Activated CD8-positive, alpha-beta T cell treated with anti-CD3 and anti-CD28 coated beads, Interleukin-2, amount 10 ng/mL, durations not matched to agents 7 days and 5 days (primary cell): ENCODE measurements at regions not wholly inside any gene's neighbourhood (a gene's known extent, or its start where the extent isn't known, plus 50 kb on each side); places are given as distances from the start of the nearest gene placed in this dataset.

Source experiments
- ATAC-seq: fragments of 150-1000 bp; cut with Tn5 transposase; one replicate; pipeline ENCODE4 v1.10.0; 2021; ENCODE audit warnings: moderate library complexity
- CTCF ChIA-PET: fragments of 350-600 bp; sonication (Branson Sonifier 250); formaldehyde crosslinking; loops from one replicate; lab custom pipeline; 2021; ENCODE audit warnings: antibody characterized with exemption; lab: Charles Lee
- POLR2A ChIA-PET: fragments of 350-600 bp; sonication (Branson Sonifier 250); formaldehyde crosslinking; loops from one replicate; lab custom pipeline; 2021; ENCODE audit warnings: antibody characterized with exemption; lab: Charles Lee
- DNase-seq: peaks from one replicate; pipeline ENCODE4 v3.0.0-alpha.2; 2020
- H3K27ac Mint-ChIP-seq: one replicate; pipeline ENCODE4 v1.8.0; 2021; ENCODE audit warnings: mild to moderate bottlenecking, mixed read lengths
- H3K27me3 Mint-ChIP-seq: one replicate; pipeline ENCODE4 v1.8.0; 2021; ENCODE audit warnings: low read depth, mixed read lengths
- H3K36me3 Mint-ChIP-seq: one replicate; pipeline ENCODE4 v1.8.0; 2021; ENCODE audit warnings: low read depth, mixed read lengths
- H3K4me1 Mint-ChIP-seq: one replicate; pipeline ENCODE4 v1.8.0; 2021; ENCODE audit warnings: low read depth, mixed read lengths
- H3K4me3 Mint-ChIP-seq: one replicate; pipeline ENCODE4 v1.8.0; 2021; ENCODE audit warnings: mild to moderate bottlenecking, mixed read lengths
- H3K9me3 Mint-ChIP-seq: one replicate; pipeline ENCODE4 v1.8.0; 2022; ENCODE audit warnings: mixed read lengths; ENCODE audit not compliant: insufficient read depth

DNA sequence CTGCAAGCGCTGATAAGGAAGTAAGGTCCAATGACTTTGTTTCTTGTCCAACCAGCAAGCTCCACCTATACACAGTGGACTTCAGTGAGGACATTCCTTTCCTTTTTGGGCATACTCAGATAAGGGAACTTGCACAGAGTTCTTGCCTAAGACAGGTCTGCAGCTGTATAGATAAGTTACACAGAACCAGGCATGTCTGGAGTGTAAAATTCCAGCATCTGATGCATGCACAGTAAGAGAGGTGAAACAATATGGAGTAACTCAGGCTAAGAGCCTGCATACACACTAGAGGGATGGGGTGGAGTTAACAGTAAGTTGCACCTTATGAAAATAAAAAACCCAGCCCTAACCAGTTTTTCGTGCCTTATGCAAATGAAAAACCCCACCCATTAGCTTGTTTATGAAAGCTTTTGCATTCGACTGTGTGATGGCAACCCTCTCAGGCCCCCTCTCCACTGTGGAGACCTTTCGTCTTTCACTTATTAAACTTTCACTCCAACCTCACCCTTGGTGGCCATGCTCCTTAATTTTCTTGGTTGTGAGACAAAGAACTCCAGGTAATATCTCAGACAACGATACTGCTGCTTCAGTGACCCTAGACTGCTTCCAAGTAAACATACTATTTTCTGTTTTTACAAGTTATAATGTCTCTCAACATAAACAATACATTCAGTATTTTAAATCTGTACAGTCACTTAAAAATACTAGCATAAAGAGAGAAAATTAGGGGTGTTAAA lies 2859.0 kb upstream of the PCDH20 start:
- CTCF ChIA-PET = no interaction called here
- H3K4me3 Mint-ChIP-seq = no peak overlapping the region
- H3K36me3 Mint-ChIP-seq = no peaks in the 10 kb centered on the region
- peaks cover 8% of the 10 kb centered on the region for H3K9me3 Mint-ChIP-seq
- POLR2A ChIA-PET = no interaction called here
- no peaks in the 10 kb centered on the region for H3K27me3 Mint-ChIP-seq
- no peaks in the 10 kb centered on the region for H3K4me1 Mint-ChIP-seq
- H3K27ac Mint-ChIP-seq = no peak overlapping the region
- DNase-seq (no peak), ATAC-seq (no peak)

DNA sequence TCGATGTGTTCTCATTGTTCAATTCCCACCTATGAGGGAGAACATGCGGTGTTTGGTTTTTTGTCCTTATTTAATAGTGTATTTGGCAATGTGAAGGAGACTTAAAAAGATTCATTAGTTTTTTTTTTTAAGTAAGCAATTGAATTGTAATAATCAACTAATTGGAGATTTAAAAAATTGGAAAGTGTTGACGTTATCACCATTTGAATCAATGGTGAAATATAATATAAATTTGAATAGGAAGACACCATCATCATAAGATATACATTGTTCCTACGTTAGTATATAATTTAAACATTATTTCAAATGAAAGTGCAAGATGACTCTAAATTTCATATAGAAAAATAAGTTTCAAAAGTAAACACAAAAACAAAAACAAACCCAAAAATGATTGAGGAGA lies 2858.1 kb upstream of the PCDH20 start:
- CTCF ChIA-PET = no interaction called here
- H3K4me3 Mint-ChIP-seq = no peak overlapping the region
- POLR2A ChIA-PET = no interaction called here
- H3K27ac Mint-ChIP-seq = no peak overlapping the region
- H3K27me3 Mint-ChIP-seq = no peaks in the 10 kb centered on the region
- no peaks in the 10 kb centered on the region for H3K36me3 Mint-ChIP-seq
- ATAC-seq = no peak
- no peaks in the 10 kb centered on the region for H3K4me1 Mint-ChIP-seq
- peaks cover 11% of the 10 kb centered on the region for H3K9me3 Mint-ChIP-seq
- no peak for DNase-seq

DNA sequence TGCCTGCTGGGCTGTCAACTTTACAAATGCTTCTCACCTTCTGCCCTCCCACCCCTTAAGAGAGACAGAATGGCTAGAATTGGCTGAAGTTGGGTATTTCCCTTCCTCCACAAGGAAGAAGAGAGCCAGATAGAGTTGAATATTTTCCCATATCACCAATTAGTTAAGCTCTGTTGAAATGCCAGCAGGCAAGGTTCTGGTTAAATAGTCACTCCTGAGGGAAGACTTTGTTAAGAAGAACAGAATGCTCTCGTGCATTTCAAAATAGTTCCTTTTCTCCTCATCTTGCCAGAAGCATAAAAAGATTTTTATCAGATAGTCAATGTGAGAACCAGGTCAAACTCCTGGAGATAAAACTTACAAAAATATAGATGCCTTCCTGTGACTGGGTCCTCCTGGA lies 2857.0 kb upstream of the PCDH20 start:
- DNase-seq = no peak
- no peak overlapping the region for H3K27ac Mint-ChIP-seq
- peaks cover 13% of the 10 kb centered on the region for H3K9me3 Mint-ChIP-seq
- POLR2A ChIA-PET = no interaction called here
- CTCF ChIA-PET = no interaction called here
- no peaks in the 10 kb centered on the region for H3K36me3 Mint-ChIP-seq
- no peaks in the 10 kb centered on the region for H3K4me1 Mint-ChIP-seq
- no peak for ATAC-seq
- no peak overlapping the region for H3K4me3 Mint-ChIP-seq
- no peaks in the 10 kb centered on the region for H3K27me3 Mint-ChIP-seq

DNA sequence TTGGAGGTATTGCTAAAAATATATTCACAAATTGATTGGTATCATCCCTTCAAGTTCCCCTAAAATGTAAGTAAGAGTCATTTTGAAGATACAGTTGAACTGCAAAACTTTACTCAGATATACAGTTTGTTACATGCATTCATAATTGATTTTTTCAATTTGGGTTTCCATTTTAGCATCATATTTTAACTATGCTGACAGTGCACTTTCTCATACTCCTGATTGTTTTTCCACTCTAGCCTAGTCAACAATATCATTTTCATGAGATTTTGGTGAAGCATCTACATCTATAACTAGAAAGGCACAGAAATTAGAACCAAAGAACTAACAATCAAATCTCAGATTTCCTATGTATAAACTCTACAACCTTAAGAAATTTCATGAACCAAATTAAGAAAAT lies 2850.4 kb upstream of the PCDH20 start:
- Mint-ChIP-seq H3K4me1 (no peaks in the 10 kb centered on the region), H3K9me3 (peaks cover 21% of the 10 kb centered on the region), H3K27me3 (no peaks in the 10 kb centered on the region), H3K4me3 (no peak overlapping the region), H3K27ac (no peak overlapping the region), H3K36me3 (no peaks in the 10 kb centered on the region)
- POLR2A ChIA-PET = no interaction called here
- CTCF ChIA-PET = no interaction called here
- DNase-seq = no peak
- ATAC-seq = no peak

DNA sequence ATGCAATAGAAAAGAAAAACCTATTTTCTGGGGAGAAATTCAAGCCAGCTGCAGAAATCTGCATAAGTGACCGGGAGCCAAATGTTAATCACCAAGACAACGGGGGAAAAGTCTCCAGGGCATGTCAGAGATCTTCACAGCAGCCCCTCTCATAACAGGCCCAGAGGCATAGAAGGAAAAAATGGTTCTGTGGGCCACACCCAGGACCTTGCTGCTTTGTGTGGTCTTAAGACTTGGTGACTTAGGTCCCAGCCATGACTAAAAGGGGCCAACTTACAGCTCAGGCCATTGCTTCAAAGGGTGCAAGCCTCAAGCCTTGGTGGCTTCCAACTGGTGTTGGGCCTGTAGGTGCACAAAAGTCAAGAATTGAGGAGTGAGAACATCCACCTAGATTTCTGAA lies 2847.6 kb upstream of the PCDH20 start:
- ChIA-PET POLR2A (no interaction called here), CTCF (no interaction called here)
- DNase-seq (no peak), ATAC-seq (no peak)
- Mint-ChIP-seq H3K4me3 (no peak overlapping the region), H3K4me1 (no peaks in the 10 kb centered on the region), H3K27me3 (no peaks in the 10 kb centered on the region), H3K36me3 (no peaks in the 10 kb centered on the region), H3K9me3 (peaks cover 18% of the 10 kb centered on the region), H3K27ac (no peak overlapping the region)

DNA sequence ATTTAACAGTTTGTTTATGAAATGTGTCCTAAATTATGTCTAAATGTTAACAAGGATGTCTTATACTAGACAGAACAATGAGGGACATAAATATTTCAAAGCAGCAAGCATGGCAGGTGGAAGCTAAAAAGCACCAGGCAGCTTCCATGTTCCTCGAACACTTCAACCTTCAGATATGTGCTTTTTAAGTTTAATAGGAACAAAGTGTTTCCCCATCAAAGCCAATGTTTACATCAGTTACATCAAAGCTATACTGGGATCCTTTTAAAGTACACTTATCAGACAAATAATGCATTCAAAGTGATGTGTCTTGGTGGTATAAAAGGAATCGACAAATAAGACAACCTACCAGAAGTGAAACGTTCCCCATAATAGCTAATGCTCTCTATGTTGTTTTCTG lies 2841.1 kb upstream of the PCDH20 start:
- Mint-ChIP-seq H3K9me3 (peaks cover 36% of the 10 kb centered on the region), H3K4me3 (no peak overlapping the region), H3K4me1 (no peaks in the 10 kb centered on the region), H3K36me3 (no peaks in the 10 kb centered on the region), H3K27ac (no peak overlapping the region), H3K27me3 (no peaks in the 10 kb centered on the region)
- DNase-seq (no peak), ATAC-seq (no peak)
- CTCF ChIA-PET = no interaction called here
- POLR2A ChIA-PET = no interaction called here

DNA sequence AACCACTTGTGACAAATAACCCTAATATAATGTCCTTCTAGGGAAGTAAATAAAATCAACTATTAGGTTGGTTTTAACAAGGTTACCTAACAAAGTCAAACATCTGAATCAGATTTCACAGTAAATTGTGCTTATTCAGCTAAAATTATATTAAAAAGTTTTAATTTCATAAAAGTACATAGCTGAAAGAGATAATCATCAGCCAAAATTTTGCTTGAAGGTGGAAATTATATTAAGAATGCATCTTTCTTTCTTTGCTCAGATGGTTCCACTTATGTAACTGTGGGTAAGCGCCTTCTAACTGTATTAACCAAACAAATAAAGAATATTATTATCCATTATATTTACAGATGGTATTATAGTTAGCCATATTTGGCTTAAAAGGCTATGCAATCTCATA lies 2840.3 kb upstream of the PCDH20 start:
- Mint-ChIP-seq H3K27me3 (no peaks in the 10 kb centered on the region), H3K27ac (no peak overlapping the region), H3K4me1 (no peaks in the 10 kb centered on the region), H3K9me3 (peaks cover 32% of the 10 kb centered on the region), H3K4me3 (no peak overlapping the region), H3K36me3 (no peaks in the 10 kb centered on the region)
- no peak for DNase-seq
- ATAC-seq = no peak
- ChIA-PET CTCF (no interaction called here), POLR2A (no interaction called here)

DNA sequence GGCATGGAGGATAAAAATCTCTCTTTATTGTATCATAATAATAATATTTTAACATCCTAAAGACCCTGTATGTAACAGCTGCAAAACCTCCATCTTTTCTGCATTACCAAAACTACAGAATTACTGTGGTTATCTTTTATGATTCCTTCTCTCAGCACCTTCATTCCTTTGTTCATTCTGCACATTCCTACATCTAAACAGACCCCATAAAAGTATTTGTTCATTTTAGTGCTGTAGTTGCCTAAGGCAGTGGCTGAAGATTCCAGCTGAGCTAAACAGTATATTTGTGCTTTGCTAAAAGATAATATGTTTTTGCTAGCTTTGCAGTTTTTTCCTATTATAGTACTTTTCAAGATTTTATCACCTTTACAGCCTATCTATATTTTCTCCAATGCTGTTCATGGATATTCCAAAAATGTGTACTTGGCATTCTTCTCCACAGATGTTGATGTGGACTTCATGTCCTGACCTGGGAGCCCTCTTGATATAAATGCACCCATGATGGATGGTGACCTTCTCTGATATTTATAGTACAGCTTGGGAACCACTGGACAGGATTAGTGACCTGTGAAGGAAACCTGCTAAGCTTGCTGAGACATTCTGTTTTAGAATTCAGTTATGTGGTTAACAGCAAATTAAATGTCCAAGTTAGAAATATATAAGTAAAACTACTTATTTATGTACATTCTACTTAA lies 2832.9 kb upstream of the PCDH20 start:
- no peaks in the 10 kb centered on the region for H3K27me3 Mint-ChIP-seq
- CTCF ChIA-PET = no interaction called here
- DNase-seq (no peak), ATAC-seq (no peak)
- H3K9me3 Mint-ChIP-seq = peaks cover 25% of the 10 kb centered on the region
- H3K27ac Mint-ChIP-seq = no peak overlapping the region
- no peak overlapping the region for H3K4me3 Mint-ChIP-seq
- POLR2A ChIA-PET = no interaction called here
- no peaks in the 10 kb centered on the region for H3K4me1 Mint-ChIP-seq
- H3K36me3 Mint-ChIP-seq = no peaks in the 10 kb centered on the region

DNA sequence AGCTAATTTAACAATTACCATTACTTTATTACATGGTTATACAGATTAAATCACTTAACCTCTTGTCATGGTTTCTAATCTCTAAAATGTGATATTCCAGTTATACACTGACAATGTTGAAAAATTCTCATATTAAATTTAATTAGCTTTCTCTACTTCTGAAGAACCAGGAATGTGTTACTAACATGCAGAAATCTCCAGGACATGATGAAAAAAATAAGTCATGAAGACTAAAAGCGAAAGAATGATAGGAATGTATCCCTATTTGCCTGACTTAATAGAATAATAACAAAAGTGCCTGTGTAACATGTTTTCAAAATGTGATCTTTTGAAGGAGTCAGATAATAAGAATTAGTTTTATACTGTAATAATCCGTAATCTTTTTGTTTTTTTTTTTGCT lies 2823.7 kb upstream of the PCDH20 start:
- Mint-ChIP-seq H3K27ac (no peak overlapping the region), H3K4me1 (no peaks in the 10 kb centered on the region), H3K36me3 (no peaks in the 10 kb centered on the region), H3K27me3 (no peaks in the 10 kb centered on the region), H3K9me3 (peaks cover 5% of the 10 kb centered on the region), H3K4me3 (no peak overlapping the region)
- no peak for ATAC-seq
- ChIA-PET POLR2A (no interaction called here), CTCF (no interaction called here)
- DNase-seq = no peak

DNA sequence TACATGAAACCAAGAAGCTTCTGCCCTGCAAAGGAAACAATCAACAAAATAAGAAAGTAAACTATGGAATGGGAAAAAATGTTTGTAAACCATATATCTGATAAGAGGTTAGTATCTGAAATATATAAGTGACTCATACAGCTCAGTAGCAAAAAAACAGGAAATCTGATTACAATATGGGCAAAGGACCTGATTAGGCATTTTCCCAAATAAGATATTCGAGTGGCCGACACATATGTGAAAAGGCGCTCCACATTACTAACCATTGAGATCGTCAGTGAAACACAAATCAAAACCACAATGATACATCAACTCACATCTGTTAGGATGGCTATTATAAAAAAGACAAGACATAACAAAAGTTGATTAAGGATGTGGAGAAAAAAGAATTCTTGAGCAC lies 2818.6 kb upstream of the PCDH20 start:
- ATAC-seq (no peak), DNase-seq (no peak)
- ChIA-PET CTCF (no interaction called here), POLR2A (no interaction called here)
- H3K4me1 Mint-ChIP-seq = no peaks in the 10 kb centered on the region
- H3K27me3 Mint-ChIP-seq = no peaks in the 10 kb centered on the region
- no peak overlapping the region for H3K27ac Mint-ChIP-seq
- H3K4me3 Mint-ChIP-seq = no peak overlapping the region
- peaks cover 13% of the 10 kb centered on the region for H3K9me3 Mint-ChIP-seq
- no peaks in the 10 kb centered on the region for H3K36me3 Mint-ChIP-seq

DNA sequence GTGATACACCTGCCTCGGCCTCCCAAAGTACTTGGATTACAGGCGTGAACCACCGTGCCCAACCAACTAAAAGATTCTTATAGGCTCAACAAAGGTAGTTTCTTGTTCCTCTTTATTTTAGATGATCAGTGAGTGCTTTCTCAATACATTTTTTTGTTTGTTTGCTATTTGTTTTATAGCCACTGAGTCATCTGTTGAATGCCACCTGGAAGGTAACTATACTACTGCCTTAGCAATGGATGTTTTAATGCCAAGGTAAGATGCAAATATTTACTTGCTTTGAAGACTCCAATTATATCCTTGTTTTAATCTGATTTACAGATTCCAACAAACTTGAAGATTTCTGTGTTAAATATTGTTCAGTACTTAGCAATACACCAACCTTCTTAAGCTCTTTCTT lies 2807.4 kb upstream of the PCDH20 start:
- no peak overlapping the region for H3K4me3 Mint-ChIP-seq
- H3K27ac Mint-ChIP-seq = no peak overlapping the region
- peaks cover 16% of the 10 kb centered on the region for H3K9me3 Mint-ChIP-seq
- ChIA-PET POLR2A (no interaction called here), CTCF (no interaction called here)
- H3K4me1 Mint-ChIP-seq = no peaks in the 10 kb centered on the region
- no peaks in the 10 kb centered on the region for H3K36me3 Mint-ChIP-seq
- ATAC-seq (no peak), DNase-seq (no peak)
- H3K27me3 Mint-ChIP-seq = no peaks in the 10 kb centered on the region

DNA sequence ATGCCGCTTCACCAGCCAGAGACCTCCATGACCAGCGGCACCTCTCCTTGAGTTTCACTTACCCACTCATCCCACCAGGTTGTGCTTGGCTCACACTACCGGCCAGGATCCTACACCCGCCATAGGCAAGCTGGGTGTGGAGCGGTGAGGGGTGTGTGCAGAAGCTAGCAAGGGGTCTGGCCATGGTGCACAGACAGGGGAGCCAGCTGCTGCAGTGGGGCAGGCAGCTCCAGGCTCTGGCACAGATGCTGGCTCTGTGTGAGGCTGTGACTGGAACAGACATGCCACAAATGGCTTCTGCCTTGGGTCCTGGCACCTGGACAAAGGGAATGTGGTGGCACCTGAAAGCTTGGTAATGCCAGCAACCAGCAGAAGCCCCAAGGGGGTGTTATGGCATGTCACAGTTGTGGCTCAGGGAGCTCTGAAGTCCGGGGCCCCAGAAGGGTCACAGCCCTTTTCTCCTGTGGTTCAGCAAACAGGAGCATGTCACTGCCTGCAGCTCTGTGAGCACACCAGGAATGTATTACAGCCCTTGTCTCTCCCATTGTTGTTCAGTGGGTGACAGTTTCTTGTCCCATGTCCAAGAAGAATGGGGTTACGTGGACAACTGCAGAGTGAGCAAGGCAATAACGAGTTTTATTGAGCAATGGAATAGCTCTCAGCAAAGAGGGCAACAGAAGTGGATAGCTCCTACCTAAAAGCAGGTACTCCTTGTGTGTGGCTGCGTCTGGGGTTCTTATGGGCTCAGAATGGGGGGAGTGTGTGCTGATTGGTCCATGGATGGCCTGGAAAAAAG lies 2791.0 kb upstream of the PCDH20 start:
- Mint-ChIP-seq H3K9me3 (peaks cover 12% of the 10 kb centered on the region), H3K36me3 (no peaks in the 10 kb centered on the region), H3K27me3 (no peaks in the 10 kb centered on the region), H3K27ac (no peak overlapping the region), H3K4me1 (no peaks in the 10 kb centered on the region), H3K4me3 (no peak overlapping the region)
- ChIA-PET POLR2A (no interaction called here), CTCF (no interaction called here)
- DNase-seq (no peak), ATAC-seq (no peak)
